ENCODE measurements at regions not wholly inside any gene's neighbourhood (a gene's known extent, or its start where the extent isn't known, plus 50 kb on each side); places are given as distances from the start of the nearest gene placed in this dataset.
A peak's percentile ranks its signal among the peaks of the same experiment; 100 is the strongest.

DNA sequence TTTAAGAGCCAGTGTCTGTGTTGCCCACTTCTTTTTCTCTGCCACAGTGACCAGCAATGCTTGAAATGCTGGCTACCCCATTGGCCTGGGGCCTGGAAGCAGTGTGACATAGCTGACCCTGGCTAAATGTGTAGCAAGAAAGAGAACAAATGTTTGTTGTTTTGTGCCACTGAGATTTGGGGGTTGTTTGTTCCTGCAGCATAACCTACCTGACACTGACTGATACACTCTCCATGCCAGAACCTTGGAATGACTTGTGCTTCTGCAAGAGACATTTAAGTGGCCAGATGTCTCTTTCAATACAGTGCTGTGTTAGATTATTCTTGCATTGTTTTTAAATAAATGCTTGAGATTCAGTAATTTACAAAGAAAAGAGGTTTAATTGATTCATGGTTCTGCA is 411.5 kb downstream of the TYW1 start:
- peaks cover 1% of the 10 kb centered on the region for H3K27me3 ChIP-seq (ENCODE audit: low read depth)
- intact Hi-C loops (cut with DNase I): no loop called here
- H3K27ac ChIP-seq: no peak overlapping the region
- ATAC-seq (no peak), DNase-seq (no peak)
- H3K36me3 ChIP-seq: no peaks in the 10 kb centered on the region
- TF ChIP-seq CTCF (IDR thresholded peaks at IDR 0.05): no peak
- H3K4me1 ChIP-seq: no peaks in the 10 kb centered on the region
- H3K4me3 ChIP-seq: no peak overlapping the region
- no peaks in the 10 kb centered on the region for H3K9me3 ChIP-seq

DNA sequence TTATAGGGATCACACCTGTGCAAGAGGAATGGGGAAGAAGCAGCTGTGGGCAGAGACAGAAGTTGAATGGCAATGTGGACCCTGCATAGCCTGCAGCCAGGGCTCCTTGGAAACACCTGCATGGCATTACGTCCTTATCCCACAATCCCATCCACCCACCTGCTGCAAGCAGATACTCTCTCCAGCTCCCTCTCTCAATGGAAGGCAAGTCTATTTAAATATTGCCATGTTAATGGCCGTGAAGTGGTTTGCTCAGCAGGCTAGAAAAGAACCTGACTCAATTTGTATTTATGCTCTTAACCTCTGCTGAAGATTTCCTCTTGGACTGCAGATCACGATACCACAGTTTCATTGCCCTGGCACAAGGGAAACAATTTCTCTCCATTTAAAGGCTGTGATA is 417.0 kb downstream of the TYW1 start:
- intact Hi-C loops (cut with DNase I): no loop called here
- Histone ChIP-seq H3K27me3 (ENCODE audit: low read depth) (no peaks in the 10 kb centered on the region), H3K9me3 (no peaks in the 10 kb centered on the region), H3K36me3 (no peaks in the 10 kb centered on the region), H3K4me3 (no peak overlapping the region), H3K4me1 (no peaks in the 10 kb centered on the region), H3K27ac (no peak overlapping the region)
- DNase-seq (no peak), ATAC-seq (peak in 1 of 2 donors; percentile 41)
- TF ChIP-seq CTCF (IDR thresholded peaks at IDR 0.05): no peak

DNA sequence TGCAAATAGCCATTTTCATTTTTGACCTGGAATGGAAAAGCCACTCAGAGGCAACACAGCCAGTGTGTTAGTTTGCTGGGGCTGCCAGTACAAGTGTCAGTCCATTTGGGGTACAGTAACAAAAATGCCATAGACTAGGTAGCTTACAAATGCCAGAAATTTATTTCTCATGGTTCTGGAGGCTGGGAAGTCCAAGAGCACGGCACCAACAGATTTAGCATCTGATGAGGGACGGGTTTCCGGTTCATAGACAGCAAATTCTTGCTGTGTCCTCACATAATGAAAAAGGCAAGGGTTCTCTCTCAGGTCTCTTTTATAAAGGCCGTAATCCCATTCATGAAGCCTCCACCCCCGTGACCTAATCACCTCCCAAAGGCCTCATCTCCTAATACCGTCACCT is 418.2 kb downstream of the TYW1 start:
- Histone ChIP-seq H3K27me3 (ENCODE audit: low read depth) (no peaks in the 10 kb centered on the region), H3K27ac (no peak overlapping the region), H3K4me3 (no peak overlapping the region), H3K36me3 (no peaks in the 10 kb centered on the region), H3K4me1 (no peaks in the 10 kb centered on the region), H3K9me3 (no peaks in the 10 kb centered on the region)
- intact Hi-C loops (cut with DNase I): no loop called here
- DNase-seq: no peak
- TF ChIP-seq CTCF (IDR thresholded peaks at IDR 0.05): no peak
- no peak for ATAC-seq

DNA sequence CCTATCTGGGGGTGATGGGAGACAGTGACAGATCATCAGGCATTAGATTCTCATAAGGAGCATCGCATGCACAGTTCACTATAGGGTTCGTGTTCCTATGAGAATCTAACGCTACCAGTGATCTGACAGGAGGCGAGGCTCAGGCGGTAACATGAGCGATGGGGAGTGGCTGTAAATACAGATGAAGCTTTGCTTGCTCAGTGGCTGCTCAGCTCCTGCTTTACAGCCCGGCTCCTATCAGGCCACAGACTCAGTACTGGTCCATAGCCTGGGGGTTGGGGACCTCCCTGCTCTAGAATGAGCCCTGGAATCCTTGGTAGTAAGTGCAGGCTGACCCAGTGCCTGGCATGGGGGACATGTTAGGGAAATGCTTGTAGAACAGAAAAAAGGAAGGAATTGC is 426.0 kb downstream of the TYW1 start:
- Histone ChIP-seq H3K27me3 (ENCODE audit: low read depth) (no peaks in the 10 kb centered on the region), H3K27ac (no peak overlapping the region), H3K36me3 (no peaks in the 10 kb centered on the region), H3K4me1 (no peaks in the 10 kb centered on the region), H3K4me3 (no peak overlapping the region), H3K9me3 (no peaks in the 10 kb centered on the region)
- ATAC-seq: no peak
- intact Hi-C loops (cut with DNase I): no loop called here
- no peak for TF ChIP-seq CTCF (IDR thresholded peaks at IDR 0.05)
- no peak for DNase-seq

DNA sequence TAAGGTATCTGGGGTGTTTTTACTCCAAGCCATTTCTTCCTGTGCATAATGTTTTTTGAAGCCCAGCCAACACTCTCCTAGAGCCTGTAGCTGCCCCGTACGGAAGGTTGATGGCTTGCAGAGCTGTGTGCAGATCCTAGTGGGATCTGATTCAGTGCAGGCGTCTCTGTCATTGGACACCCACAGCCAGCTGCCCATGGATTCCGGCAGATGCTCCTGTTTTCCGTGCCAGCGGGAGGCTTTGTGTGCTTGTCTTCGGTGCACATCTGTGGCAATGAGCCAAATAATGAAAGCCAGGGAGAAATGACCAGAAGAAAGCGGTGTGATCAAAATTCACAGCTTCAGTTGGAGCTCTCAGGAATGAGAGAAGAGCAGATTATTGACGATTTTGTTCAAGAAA is 426.4 kb downstream of the TYW1 start:
- no peaks in the 10 kb centered on the region for H3K27me3 ChIP-seq (ENCODE audit: low read depth)
- no peaks in the 10 kb centered on the region for H3K36me3 ChIP-seq
- intact Hi-C loops (cut with DNase I): no loop called here
- no peaks in the 10 kb centered on the region for H3K9me3 ChIP-seq
- TF ChIP-seq CTCF (IDR thresholded peaks at IDR 0.05): no peak
- H3K4me3 ChIP-seq: no peak overlapping the region
- H3K4me1 ChIP-seq: no peaks in the 10 kb centered on the region
- no peak overlapping the region for H3K27ac ChIP-seq
- DNase-seq (no peak), ATAC-seq (no peak)

- H3K4me3 ChIP-seq: no peak overlapping the region
- no peaks in the 10 kb centered on the region for H3K36me3 ChIP-seq
- H3K27me3 ChIP-seq (ENCODE audit: low read depth): no peaks in the 10 kb centered on the region
- TF ChIP-seq CTCF (IDR thresholded peaks at IDR 0.05): no peak
- no peak overlapping the region for H3K27ac ChIP-seq
- H3K4me1 ChIP-seq: no peaks in the 10 kb centered on the region
- DNase-seq (no peak), ATAC-seq (no peak)
- no peaks in the 10 kb centered on the region for H3K9me3 ChIP-seq
- intact Hi-C loops (cut with DNase I): no loop called here
Observed at GRCh38 chr7:67426654-67427053, 430.0 kb downstream of the TYW1 start.

Measured in lower lobe of right lung (tissue), 2 donors.